H1 (cell line): ENCODE measurements at regions not wholly inside any gene's neighbourhood (a gene's known extent, or its start where the extent isn't known, plus 50 kb on each side); places are given as distances from the start of the nearest gene placed in this dataset.

Experiments
- CEBPB ChIP-seq: IDR thresholded peaks from 2 replicates; pipeline ENCODE4 v1.6.1; 2012; ENCODE audit warnings: low read depth, low read length
- CHD7 ChIP-seq: fragments of 300-600 bp; sonication (generic); IDR thresholded peaks from 2 replicates; pipeline ENCODE4 v1.7.1; 2012; ENCODE audit warnings: low read length, moderate library complexity, mild to moderate bottlenecking, inconsistent platforms; ENCODE audit not compliant: insufficient replicate concordance
- CTBP2 ChIP-seq: IDR thresholded peaks from 2 replicates; pipeline ENCODE4 v1.7.0; 2011; ENCODE audit warnings: borderline replicate concordance, mild to moderate bottlenecking, moderate library complexity, mixed read lengths, low read length; ENCODE audit not compliant: insufficient read depth, insufficient read length
- HDAC2 ChIP-seq, 2 experiments: fragments of 300-600 bp in 1 of 2; sonication (generic) in 1 of 2; IDR thresholded peaks; 2 replicates each; pipeline ENCODE4 v1.6.1; 2011 to 2012; ENCODE audit warnings: low read depth in 2 of 2, low read length in 2 of 2, mild to moderate bottlenecking in 2 of 2, moderate library complexity in 2 of 2, borderline replicate concordance in 1 of 2, inconsistent platforms in 1 of 2
- SIRT6 ChIP-seq: IDR thresholded peaks from one replicate; pipeline ENCODE4 v1.7.1; 2012; ENCODE audit warnings: low read length, inconsistent platforms
- TBP ChIP-seq: IDR thresholded peaks from 2 replicates; pipeline ENCODE4 v1.6.1; 2011; ENCODE audit warnings: low read depth, low read length, improper control_type of control experiment
- TF ChIP-seq, protein P1 (sequence below): IDR thresholded peaks from 2 replicates; pipeline ENCODE4 v1.6.1; 2011; ENCODE audit warnings: low read depth, mild to moderate bottlenecking, low read length; ENCODE audit not compliant: insufficient read depth

- no peak for TF ChIP-seq CHD7
- no peak for TF ChIP-seq TBP
- no peak for TF ChIP-seq SIRT6
- TF ChIP-seq HDAC2 (IDR thresholded peaks at IDR 0.05; ENCODE audit: borderline replicate concordance in 1 of 2, low read depth in 2 of 2, low read length in 2 of 2), result no peak
- TF ChIP-seq CTBP2, result no peak
- TF ChIP-seq CEBPB, result no peak
- TF ChIP-seq, protein P1, sequence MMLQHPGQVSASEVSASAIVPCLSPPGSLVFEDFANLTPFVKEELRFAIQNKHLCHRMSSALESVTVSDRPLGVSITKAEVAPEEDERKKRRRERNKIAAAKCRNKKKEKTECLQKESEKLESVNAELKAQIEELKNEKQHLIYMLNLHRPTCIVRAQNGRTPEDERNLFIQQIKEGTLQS, result no peak
- TF ChIP-seq, all 59 proteins: peak for 0
Observed at GRCh38 chr10:31170636-31171035, 139.0 kb upstream of the ZNF438 start (continued).
